OCI-LY7 (cell line): ENCODE measurements at regions not wholly inside any gene's neighbourhood (a gene's known extent, or its start where the extent isn't known, plus 50 kb on each side); places are given as distances from the start of the nearest gene placed in this dataset.

Source experiments
- EZH2phosphoT487 ChIP-seq: fragments of 200-600 bp; sonication (generic); IDR thresholded peaks from 2 replicates; pipeline ENCODE4 v1.6.1; 2018; ENCODE audit warnings: low read depth, borderline replicate concordance, mild to moderate bottlenecking, mixed run types, antibody characterized with exemption, low read length, moderate library complexity, mixed read lengths
- TF ChIP-seq, protein P1 (sequence below): fragments of 200-600 bp; sonication (generic); conservative IDR thresholded peaks from 2 replicates; pipeline ENCODE4 v1.5.1; 2014; ENCODE audit warnings: mild to moderate bottlenecking, antibody characterized with exemption, low read length, moderate library complexity, mixed read lengths

DNA sequence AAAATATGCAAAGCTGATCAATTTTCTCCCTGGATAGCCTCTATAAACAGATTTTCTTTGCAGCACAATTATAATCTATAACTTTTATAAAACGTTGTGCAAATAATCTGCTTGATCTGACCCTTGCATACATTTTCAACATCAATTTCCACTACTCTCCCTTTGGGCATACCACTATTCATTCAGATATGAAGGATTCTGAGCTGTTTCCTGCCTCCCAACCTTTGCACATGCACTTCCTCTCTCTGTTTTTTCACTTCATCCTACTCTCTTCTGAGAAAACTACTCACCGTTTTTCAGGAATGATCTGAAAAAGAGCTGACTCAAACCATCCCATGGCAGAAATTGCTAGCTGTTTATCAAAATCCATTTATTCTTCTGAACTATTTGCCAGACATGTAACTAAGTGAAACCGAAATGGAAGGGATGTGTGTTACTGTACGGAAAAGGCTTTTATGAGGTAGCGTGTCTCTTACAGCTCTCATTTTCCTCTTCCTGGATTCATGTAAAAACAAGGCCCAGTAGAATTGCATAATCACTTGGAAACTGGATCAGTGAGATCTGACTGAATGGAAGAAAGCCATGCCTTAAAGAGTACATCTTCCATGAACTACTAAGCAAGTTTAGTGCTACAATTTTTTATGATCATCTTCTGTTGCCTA, 1447.3 kb upstream of the MIR17HG start:
- TF ChIP-seq, protein P1, sequence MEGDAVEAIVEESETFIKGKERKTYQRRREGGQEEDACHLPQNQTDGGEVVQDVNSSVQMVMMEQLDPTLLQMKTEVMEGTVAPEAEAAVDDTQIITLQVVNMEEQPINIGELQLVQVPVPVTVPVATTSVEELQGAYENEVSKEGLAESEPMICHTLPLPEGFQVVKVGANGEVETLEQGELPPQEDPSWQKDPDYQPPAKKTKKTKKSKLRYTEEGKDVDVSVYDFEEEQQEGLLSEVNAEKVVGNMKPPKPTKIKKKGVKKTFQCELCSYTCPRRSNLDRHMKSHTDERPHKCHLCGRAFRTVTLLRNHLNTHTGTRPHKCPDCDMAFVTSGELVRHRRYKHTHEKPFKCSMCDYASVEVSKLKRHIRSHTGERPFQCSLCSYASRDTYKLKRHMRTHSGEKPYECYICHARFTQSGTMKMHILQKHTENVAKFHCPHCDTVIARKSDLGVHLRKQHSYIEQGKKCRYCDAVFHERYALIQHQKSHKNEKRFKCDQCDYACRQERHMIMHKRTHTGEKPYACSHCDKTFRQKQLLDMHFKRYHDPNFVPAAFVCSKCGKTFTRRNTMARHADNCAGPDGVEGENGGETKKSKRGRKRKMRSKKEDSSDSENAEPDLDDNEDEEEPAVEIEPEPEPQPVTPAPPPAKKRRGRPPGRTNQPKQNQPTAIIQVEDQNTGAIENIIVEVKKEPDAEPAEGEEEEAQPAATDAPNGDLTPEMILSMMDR: no peak
- TF ChIP-seq EZH2phosphoT487: no peak
